Cerebellar nuclear complex (tissue), 1 donor: ENCODE measurements at regions not wholly inside any gene's neighbourhood (a gene's known extent, or its start where the extent isn't known, plus 50 kb on each side); places are given as distances from the start of the nearest gene placed in this dataset.
"Not testable (repeated sequence)": the region's sequence is repeated elsewhere in the genome, so short reads cannot be mapped to it uniquely, and the experiment has no call there.

Experiments used
- DNase-seq, 2 experiments: peaks; one replicate each; lab custom pipeline; 2025; lab: John Stamatoyannopoulos, UW

DNA sequence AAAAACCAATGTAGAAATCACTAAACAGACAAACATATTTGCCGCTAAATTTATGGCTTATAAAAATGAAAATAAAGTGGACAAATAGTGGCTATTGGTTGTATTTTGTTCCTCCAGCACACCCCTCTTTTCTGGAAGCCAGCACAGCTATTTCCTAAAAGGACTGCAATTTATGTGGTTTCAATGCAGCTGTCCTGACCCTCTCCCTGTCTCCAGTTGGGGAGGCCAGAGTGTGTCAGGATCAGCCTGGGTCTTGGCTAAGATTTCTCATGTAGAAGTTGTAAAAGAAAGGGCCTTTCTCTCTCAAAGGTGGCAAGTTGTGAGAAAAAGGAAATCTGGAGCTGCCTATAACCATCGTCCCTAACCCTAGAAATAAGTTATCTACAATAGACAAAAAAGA is 165.6 kb downstream of the ALDH8A1 start:
- DNase-seq, result no peak

DNA sequence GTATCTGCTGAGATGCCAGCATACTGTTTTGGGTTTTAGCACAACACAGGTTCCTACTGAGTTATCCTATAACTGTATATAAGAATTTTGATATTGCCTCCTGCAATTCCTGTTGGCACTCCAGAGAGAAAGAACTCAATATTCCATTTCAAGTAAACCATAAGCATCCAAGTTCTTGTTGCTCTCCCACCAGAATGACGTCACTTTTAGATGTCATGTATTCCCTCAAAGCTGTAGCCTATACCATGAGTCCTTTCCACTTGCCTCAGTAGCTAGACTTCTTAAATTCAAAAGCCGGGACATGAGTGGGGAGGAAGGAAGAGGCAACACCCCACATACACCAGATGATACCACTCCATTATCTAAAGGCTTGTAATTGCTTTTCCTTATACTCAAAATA is 171.5 kb downstream of the ALDH8A1 start:
- DNase-seq, result no peak

DNA sequence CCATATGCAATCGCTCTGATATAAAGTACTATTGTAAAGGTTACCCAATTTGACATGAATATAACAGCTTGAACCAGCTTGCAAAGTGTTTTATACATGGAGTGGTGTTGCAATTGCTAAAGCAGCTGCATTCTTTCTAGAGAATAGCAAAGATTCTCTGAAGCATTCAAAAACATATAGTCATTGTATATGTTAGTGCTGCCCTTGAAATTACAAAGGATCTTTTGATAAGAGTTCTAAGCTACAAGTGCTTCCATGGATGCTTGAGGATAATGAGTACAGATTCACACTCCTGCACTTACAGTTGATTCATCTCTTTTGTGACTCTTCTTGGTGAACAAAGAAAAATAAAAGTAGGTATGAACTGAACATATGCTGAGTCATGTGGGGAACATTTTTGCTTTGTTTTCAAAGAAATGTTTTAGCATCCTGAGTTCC is 175.7 kb downstream of the ALDH8A1 start:
- DNase-seq, result no peak

DNA sequence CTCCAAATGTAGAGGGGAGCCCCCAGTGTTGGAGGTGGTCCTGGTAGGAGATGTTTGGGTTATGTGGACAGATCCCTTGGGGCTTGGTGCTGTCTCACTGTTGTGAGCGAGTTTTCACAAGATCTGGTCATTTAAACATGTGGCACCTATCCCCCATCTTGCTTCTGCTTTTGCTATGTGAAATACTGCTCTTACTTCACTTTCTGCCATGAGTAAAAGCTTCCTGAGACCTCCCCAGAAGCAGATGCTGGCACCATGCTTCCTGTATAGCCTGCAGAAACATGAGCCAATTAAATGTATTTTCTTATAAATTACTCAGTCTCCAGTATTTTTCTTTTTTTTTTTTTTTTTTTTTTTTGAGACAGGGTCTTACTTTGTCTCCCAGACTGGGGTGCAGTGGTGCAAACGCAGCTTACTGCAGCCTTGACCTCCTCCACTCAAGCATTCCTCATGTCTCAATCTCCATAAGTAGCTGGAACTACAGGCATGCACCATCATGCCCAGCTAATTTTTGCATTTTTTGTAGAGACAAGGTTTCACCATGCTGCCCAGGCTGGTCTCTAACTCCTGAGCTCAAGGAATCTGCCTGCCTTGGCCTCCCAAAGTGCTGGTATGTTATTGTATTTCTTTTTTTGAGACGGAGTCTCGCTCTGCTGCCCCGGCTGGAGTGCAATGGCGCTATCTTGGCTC is 177.1 kb downstream of the ALDH8A1 start:
- DNase-seq, result no peak

DNA sequence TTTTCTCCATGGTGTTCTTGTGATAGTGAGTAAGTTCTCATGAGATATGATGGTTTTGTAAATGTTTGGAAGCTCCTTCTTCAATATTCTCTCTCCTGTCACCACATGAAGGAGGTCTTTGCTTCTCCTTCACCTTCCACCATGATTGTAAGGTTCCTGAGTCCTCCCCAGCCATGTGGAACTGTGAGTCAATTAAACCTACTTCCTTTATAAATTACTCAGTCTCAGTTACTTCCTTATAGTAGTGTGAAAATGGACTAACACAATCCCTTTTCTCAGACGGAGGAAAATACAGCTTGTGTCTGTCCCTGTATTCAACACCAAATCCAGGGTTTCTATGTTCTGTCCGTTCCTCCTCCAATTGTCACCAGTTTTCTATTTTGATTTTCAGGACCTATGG is 181.0 kb downstream of the ALDH8A1 start:
- no peak for DNase-seq

DNA sequence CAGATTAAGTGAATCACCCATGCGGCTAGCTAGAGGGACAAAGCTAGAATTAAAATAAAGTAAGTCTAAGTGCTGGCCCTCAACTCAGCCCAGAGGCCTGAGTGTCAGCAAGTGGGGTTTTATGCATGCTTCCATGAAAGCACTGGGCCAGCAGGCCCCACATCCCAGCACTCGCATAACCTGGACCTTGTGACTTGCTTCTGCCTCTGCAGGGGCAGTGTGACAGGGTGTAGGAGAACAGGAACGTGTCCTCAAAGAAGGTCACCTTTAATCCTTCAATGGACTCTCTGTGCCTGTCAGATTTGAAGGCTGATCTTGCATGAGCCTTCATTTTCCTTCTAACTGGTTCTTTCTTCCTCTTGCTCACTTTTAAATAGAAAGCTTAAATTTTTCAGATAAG is 183.4 kb downstream of the ALDH8A1 start:
- no peak for DNase-seq

DNA sequence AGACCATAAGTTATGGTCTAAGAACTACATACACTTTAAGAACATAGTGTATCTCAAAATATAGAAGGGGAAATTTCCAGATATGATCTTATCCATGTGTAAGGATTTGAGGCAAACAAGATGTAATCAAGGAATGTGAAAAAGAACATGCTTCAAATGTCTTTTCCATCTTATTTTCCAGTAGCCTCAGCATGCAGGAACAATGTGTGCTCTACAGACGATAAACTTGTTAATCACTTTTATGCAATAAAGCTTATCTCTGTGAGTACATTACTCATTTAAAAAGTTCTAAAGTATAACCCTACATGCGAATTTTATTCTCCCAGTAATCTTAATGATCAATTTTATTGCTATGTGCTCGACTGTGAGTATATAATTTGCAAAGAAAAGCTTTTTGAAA is 185.2 kb downstream of the ALDH8A1 start:
- DNase-seq, result no peak

DNA sequence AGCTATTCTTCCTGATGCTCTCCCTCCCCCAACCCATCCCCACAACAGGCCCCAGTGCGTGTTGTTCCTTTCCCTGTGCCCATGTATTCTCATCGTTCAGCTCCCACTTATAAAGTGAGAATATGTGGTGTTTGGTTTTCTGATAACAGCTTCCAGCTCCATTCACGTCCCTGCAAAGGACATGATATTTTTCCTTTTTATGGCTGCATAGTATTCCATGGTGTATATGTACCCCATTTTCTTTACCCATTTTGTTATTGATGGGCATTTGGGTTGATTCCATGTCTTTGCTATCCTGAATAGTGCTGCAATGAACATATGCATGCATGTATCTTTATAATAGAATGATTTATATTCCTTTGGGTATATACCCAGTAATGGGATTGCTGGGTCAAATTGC is 186.3 kb downstream of the ALDH8A1 start:
- not testable (repeated sequence) for DNase-seq

DNA sequence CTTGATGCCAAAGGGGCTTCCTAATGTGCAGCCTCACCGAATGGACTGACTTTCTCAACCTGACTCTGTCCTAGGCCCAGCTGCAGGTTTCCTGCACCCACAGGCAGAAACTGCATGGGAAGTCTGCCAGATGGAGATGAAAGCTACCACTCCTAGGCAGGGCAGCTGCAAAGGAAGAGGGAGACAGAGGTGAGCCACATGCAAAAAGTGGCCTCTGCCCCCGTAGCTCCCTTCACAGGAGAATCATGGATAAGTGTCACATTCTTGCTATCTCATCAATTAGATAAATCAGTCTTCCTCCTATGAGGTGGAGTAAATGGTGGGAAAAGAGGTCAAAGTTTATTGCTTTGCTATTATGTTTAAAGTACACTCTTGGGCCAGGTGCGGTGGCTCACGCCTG is 191.3 kb downstream of the ALDH8A1 start:
- no peak for DNase-seq

DNA sequence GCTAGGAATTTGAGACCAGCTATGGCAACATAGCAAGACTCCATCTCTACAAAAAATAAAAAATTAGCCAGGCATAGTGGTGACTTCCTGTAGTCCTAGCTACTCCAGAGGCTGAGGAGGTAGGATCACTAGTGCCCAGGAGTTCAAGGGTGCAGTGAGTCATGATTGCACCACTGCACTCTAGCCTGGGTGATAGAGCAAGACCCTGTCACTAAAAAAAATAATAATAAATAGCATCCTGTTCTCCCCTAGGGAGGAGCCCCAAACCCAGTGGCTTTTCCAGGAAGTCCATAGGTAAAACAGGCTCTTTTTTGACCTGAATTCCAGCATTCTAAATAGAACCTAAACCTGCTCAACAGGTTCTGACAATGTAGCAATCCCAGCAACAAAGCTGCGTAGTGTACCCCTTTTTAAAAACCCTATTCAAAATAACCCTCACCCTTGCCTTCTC is 192.0 kb downstream of the ALDH8A1 start:
- DNase-seq, result no peak

DNA sequence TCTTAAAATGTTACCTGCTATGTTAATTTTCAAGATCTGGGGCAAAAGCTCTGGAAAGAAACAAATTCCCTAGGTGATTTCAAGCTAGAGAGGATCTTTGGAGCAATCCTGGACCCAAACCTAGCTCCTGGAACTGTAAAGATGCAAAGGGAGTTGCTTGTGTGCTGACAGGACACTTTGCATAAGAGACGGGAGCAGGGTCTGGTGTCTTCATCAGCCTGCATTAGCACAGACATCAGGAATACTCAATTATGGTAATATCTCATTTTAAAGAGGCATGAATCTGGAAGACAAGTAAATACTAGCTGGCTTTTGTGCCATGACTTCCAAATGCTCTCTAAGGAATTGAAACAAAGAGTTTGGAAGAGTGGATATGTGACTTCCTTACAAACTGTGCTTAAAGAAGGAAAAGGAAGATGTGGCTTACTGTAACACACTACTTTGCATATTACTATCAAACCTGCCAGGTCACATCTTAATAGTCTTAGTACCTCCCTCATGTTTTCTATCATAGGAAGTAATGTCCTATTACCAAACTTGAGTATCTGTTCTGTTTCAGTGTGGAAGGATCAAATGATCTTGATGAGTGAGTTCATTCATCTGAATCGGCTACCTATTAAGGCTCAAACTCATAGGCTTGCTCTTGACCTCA is 193.4 kb downstream of the ALDH8A1 start:
- no peak for DNase-seq

DNA sequence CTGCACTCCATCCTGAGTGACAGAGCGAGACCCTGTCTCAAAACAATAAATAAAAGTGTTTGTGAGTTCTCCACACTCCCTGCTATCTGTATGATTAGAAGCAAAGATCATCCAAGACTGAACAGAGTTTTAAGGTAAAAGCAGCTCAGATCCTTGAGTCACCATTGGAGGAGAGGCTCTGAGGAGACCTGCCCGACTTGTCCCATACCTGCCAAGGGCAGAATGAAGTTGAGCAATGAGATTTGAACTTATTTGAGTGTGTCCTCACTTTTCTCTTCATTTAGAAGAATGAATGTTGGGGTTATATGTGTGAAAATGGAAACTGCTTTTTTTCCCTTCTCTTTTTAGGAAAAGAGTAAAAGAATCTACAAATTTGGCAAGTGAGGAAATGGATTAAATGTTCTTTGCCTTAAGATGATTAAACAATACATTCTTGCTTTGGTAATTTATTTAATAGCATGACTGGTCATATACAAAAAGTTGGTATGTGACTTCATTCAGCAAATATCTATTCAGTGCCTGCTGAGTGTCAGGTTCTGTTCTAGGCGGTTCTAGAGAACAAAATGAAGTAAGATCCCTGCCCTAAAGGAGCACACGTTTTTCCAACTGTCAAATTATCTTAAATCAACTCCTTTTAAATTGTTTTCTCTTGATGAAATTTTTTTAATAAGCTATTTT is 195.7 kb downstream of the ALDH8A1 start:
- DNase-seq, result no peak

DNA sequence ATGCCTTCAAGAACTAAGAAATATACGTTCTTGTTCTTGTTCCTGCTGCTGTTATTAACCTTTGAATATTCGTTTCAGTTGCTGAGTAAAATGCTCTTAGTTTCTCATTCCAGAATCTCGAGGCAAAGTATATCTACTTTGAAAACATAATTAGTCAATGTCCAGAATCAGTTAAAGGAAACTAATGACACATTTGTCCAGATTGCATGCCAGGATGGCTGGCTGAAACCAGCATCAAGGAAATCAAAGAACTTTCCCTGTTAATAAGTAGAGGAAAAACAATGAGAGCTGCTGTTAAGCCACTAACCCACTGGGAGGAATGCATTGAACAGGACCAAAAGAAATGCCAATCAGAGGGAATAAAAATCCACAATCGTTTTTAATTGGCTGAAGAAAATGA is 196.9 kb downstream of the ALDH8A1 start:
- DNase-seq, result no peak

DNA sequence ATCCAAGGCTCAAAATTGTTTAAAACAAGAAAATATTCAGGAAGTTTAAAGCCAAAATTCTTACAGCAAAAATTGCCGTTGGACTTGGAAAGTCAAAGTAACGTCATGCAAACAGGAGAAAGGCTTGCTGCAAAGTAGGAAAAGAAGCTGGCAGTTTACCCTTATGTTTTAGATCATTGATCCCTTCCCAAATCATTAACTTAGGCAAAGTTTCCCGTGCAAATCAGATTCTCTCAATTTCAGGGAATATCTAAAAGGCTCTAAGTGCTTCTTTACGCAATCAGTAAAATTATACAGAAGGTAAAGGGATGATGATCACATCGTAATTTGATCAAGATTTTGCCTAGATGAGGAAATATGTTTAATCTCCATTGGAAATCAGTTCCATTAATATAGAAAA is 197.5 kb downstream of the ALDH8A1 start:
- DNase-seq, result no peak

DNA sequence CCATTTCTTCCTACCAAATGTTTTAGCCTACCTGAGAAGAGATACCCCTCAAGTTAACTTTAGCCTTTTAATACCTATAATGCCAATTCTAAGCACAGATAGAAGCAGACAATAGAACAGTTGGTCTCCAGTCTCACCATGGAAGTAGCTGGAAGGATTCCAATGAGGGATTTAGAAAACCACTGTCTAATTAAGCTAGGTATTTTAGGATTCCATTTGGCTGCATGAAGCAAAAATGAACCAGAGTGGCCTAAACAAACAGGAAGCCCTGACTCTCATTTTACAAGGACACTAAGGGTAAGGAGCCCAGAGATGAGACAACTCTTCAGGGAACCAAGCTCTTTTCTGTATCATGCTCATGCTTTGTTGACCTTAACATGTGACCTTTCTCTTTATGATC is 199.2 kb downstream of the ALDH8A1 start:
- no peak for DNase-seq

DNA sequence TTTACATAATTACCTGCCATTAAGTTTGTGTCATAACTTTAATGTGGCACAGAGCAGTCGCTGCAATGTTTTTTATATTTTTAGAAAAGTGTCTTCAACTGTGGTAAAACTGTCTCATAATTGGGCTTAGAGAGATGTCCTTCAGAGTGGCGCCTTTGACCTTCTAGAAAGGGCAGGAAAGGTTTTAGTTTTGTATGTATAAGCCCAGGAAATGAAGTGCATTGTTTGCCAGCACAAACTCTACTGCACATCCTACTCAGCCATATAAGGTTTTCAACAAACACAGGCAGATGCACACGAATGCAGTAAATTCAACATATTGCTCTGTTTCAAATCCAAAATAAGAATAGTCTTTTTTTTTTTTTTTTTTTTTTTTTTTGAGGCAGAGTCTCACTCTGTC is 201.4 kb downstream of the ALDH8A1 start:
- no peak for DNase-seq

DNA sequence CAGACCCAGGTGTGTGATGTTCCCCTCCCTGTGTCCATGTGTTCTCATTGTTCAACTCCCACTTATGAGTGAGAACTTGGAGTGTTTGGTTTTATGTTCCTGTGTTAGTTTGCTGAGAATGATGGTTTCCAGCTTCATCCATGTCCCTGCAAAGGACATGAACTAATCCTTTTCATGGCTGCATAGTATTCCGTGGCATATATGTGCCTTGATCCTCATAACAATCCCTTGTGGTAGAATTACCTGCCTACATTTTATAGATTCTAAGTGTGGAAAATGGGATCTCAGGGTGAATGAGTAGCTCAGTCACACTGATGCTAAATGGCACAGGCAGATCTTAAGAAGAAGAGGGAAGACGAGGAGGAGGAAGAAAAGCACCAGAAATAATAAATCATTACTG is 202.7 kb downstream of the ALDH8A1 start:
- DNase-seq, result not testable (repeated sequence)

DNA sequence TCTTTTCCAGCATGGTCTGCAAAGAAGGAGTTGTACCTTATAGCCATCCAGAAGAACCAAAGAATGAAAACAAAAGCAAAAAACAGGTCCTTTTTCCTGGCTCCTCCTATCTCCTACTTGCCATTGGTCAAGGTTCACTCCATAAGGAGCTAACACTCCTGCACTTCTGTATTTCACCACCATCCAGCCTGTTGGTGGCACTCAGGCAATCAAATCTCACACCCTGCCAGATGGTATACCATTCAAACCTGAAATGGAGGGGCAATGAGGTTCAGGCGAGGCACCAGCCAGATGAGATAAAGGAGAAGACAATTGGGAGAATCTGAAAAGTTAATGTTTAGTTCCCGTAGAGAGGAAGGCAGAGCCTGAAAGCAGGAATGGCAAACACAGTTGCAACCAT is 203.8 kb downstream of the ALDH8A1 start:
- DNase-seq, result no peak

DNA sequence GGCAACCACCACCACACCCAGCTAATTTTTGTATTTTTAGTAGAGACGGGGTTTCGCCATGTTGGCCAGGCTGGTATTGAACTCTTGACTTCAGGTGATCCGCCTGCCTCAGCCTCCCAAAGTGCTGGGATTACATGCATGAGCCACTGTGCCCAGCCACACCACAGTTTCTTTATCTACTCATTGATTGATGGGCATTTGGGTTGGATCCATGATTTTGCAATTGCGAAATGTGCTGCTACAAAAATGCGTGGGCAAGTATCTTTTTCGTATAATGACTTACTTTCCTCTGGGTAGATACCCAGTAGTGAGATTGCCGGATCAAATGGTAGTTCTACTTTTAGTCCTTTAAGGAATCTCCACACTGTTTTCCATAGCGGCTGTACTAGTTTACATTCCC is 204.7 kb downstream of the ALDH8A1 start:
- DNase-seq, result not testable (repeated sequence)

DNA sequence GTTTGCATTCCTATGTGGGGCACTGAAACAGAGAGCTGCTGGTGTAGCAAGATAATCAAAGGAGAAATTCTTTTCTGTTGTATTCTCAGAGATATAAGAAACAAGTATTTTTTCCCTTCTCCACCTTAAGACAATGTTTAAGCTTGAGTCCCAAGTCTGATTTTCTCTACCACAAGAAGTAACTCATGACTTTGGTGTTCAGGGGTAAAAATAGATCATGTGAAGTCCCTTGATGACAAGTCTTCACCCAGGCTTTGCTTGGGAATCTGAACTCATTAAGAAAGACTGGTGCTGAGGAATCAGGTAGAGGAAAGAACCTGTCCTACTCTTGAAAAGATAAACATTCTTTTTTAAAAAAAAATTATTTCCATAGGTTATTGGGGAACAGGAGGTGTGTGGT is 205.6 kb downstream of the ALDH8A1 start:
- DNase-seq, result no peak

DNA sequence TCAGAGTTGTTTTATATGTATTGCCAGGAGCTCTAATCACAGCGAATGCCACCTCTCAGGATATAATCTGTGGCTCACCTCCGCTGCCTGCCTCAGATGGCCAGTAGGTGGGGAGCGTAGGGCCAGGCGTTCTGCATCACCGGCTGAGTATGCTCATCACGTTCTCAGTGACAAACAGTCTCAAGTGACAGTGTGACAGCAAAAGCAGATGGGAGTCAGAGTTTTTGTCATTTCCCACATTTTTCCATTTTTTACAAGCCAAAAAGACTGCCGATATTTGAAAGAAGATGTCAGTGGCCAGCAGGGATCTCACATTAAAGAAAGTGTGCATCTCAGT is 208.7 kb downstream of the ALDH8A1 start:
- no peak for DNase-seq

DNA sequence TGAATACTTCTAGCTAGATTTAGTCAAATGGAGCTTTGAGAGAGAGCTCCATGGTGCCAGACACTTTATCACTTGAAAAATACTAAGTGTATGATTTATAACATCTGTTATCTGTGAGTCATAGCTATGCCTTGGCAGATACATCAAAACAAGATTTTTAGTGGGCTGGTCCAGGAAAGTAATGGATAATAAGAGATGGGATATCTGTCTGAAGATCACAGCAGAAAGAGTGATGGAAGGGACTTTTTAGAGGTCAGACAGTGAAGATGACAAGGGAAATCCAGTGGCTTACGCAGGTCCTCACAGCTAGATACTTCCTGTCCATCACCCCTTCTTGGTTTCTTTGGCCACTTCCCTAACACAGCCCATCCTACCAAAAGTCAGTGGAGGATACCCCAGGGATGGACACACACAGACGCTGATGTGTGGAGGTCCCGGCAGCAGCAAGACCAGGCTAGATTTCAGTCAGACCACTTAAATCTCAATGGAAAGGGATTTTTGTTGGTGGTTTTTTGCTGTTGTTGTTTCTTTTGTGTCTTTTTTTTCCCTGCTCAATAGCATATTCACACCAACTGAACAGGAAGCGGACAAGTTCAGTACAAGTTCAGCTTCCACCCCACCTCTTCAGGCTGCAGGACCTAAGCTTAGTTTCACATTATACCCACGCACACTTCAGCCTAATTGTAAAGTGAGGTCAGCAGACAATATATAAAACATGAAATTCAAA is 209.3 kb downstream of the ALDH8A1 start:
- no peak for DNase-seq

DNA sequence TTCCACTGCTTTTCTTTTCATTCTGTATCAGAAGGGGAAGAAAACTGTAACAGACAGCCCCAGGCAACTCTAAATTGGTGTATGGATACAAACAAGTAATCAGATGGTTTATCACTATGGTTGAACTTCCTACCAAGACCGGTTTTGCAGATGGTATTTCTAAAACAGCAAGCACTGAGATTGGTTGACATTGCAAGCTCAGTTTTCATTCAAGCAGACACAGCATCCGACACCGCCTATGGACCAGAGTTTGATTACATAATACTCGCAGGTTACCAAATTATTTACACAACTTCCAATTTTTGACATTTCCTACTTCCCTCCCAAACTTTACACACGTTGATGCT is 209.9 kb downstream of the ALDH8A1 start:
- no peak for DNase-seq
